HEK293T (cell line): ENCODE measurements at regions not wholly inside any gene's neighbourhood (a gene's known extent, or its start where the extent isn't known, plus 50 kb on each side); places are given as distances from the start of the nearest gene placed in this dataset.

ENCODE experiments used
- CTCF ChIA-PET: fragments of 350-600 bp; formaldehyde crosslinking; extraction: SDS; loops from one replicate; lab custom pipeline; 2021; ENCODE audit warnings: antibody characterized with exemption, inconsistent platforms; lab: Yijun Ruan, JAX
- POLR2A ChIA-PET: fragments of 350-600 bp; formaldehyde crosslinking; extraction: SDS; loops from one replicate; lab custom pipeline; 2020; ENCODE audit warnings: antibody characterized with exemption, inconsistent platforms; lab: Yijun Ruan, JAX
- DNase-seq: peaks from one replicate; pipeline ENCODE4 v3.0.0; 2012; ENCODE audit warnings: mixed read lengths; ENCODE audit errors: extremely low spot score
- ARNT ChIP-seq: fragments of 450-650 bp; IDR thresholded peaks from 2 replicates; pipeline ENCODE4 v1.6.1; 2017; ENCODE audit warnings: mild to moderate bottlenecking
- BHLHE40 ChIP-seq: fragments of 450-650 bp; IDR thresholded peaks from 2 replicates; pipeline ENCODE4 v1.6.1; 2016; ENCODE audit warnings: mild to moderate bottlenecking, moderate library complexity, borderline replicate concordance
- CTBP1 ChIP-seq: fragments of 450-650 bp; IDR thresholded peaks from 2 replicates; pipeline ENCODE4 v1.6.1; 2016; ENCODE audit warnings: borderline replicate concordance
- ELF4 ChIP-seq: fragments of 450-650 bp; IDR thresholded peaks from 2 replicates; pipeline ENCODE4 v1.6.1; 2017; ENCODE audit warnings: antibody characterized with exemption
- FOXA1 ChIP-seq: fragments of 450-650 bp; IDR thresholded peaks from 2 replicates; pipeline ENCODE4 v1.6.1; 2016; ENCODE audit warnings: mild to moderate bottlenecking
- FOXK2 ChIP-seq: fragments of 450-650 bp; IDR thresholded peaks from 2 replicates; pipeline ENCODE4 v1.6.1; 2016; ENCODE audit warnings: mild to moderate bottlenecking
- FOXM1 ChIP-seq: fragments of 450-650 bp; IDR thresholded peaks from 2 replicates; pipeline ENCODE4 v1.6.1; 2017; ENCODE audit warnings: mild to moderate bottlenecking, borderline replicate concordance
- HDGF ChIP-seq: fragments of 450-650 bp; IDR thresholded peaks from 2 replicates; pipeline ENCODE4 v1.6.1; 2017; ENCODE audit warnings: antibody characterized with exemption, borderline replicate concordance
- L3MBTL2 ChIP-seq: fragments of 450-650 bp; conservative IDR thresholded peaks from 2 replicates; pipeline ENCODE4 v1.6.1; 2016; ENCODE audit warnings: mild to moderate bottlenecking
- LEF1 ChIP-seq: fragments of 450-650 bp; IDR thresholded peaks from 2 replicates; pipeline ENCODE4 v1.6.1; 2017; ENCODE audit warnings: mild to moderate bottlenecking, borderline replicate concordance
- NFRKB ChIP-seq: fragments of 450-650 bp; IDR thresholded peaks from 2 replicates; pipeline ENCODE4 v1.6.1; 2016; ENCODE audit warnings: mild to moderate bottlenecking, moderate library complexity
- SP1 ChIP-seq: fragments of 450-650 bp; IDR thresholded peaks from 2 replicates; pipeline ENCODE4 v1.6.1; 2017
- SUZ12 ChIP-seq: fragments of 450-650 bp; IDR thresholded peaks from 2 replicates; pipeline ENCODE4 v1.6.1; 2016; ENCODE audit warnings: mild to moderate bottlenecking
- TARDBP ChIP-seq: fragments of 450-650 bp; IDR thresholded peaks from 2 replicates; pipeline ENCODE4 v1.6.1; 2016
- ZNF384 ChIP-seq: fragments of 450-650 bp; IDR thresholded peaks from 2 replicates; pipeline ENCODE4 v1.6.1; 2016
- TF ChIP-seq, protein P1 (sequence below): fragments of 450-650 bp; IDR thresholded peaks from 2 replicates; pipeline ENCODE4 v1.6.1; 2016

DNA sequence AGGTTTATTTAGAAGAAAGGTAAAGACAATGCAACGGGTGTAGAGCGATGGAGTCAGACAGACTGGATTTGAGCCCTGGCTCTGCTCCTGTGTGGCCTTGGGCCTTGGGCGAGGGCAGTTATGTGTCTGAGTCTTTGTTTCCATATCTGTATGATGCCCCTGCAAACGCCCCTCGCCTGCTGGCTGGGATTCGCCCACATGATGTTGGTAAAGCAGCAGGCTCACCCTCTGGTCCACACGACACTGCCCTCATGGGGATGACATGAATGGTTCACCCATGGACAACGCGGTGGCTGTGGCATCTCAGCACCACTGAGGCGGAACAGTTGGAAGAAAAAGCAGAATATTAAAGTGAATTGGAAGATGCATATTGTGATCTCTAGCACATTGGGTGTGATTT lies 60.3 kb downstream of the FOXL1 start:
- POLR2A ChIA-PET = interaction anchor here (1.2 kb wide), 1 partner anchor 63 kb away, joined by 3 read pairs; no protein-coding TSS in a partner anchor
- TF ChIP-seq ZNF384 (no peak), FOXA1 (no peak), NFRKB (no peak)
- TF ChIP-seq, protein P1, sequence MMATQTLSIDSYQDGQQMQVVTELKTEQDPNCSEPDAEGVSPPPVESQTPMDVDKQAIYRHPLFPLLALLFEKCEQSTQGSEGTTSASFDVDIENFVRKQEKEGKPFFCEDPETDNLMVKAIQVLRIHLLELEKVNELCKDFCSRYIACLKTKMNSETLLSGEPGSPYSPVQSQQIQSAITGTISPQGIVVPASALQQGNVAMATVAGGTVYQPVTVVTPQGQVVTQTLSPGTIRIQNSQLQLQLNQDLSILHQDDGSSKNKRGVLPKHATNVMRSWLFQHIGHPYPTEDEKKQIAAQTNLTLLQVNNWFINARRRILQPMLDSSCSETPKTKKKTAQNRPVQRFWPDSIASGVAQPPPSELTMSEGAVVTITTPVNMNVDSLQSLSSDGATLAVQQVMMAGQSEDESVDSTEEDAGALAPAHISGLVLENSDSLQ = no peak

DNA sequence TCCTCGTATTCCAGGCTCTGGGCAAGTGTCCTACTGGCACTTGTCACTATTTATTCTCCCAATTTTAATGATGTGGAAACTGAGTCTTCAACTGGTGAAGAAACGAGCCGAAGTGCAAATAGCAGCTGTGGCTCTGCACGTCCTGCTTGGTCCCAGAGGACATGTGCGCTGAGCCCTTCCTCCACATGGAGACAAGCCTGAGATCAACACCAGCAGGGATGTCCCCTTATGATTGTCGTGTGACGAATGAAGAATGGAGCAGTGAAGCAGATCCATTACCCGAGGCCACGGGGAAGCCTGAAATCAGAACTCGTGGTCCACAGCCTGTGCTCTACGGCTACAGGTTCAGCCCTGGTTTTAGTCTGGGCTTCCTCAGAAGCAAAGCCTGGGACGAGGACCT lies 61.0 kb downstream of the FOXL1 start:
- ChIA-PET CTCF (no interaction called here), POLR2A (no interaction called here)
- TF ChIP-seq, protein P1 = no peak
- TF ChIP-seq TARDBP (no peak), L3MBTL2 (no peak), SP1 (no peak), FOXA1 (no peak), CTBP1 (no peak), ARNT (no peak), HDGF (no peak), NFRKB (no peak), ELF4 (no peak), SUZ12 (no peak), BHLHE40 (no peak), ZNF384 (no peak), FOXK2 (no peak), LEF1 (no peak), FOXM1 (no peak)
- no peak for DNase-seq

More for the DNA sequence above, 60.3 kb downstream of the FOXL1 start:
- CTCF ChIA-PET = no interaction called here
- DNase-seq = no peak

DNA sequence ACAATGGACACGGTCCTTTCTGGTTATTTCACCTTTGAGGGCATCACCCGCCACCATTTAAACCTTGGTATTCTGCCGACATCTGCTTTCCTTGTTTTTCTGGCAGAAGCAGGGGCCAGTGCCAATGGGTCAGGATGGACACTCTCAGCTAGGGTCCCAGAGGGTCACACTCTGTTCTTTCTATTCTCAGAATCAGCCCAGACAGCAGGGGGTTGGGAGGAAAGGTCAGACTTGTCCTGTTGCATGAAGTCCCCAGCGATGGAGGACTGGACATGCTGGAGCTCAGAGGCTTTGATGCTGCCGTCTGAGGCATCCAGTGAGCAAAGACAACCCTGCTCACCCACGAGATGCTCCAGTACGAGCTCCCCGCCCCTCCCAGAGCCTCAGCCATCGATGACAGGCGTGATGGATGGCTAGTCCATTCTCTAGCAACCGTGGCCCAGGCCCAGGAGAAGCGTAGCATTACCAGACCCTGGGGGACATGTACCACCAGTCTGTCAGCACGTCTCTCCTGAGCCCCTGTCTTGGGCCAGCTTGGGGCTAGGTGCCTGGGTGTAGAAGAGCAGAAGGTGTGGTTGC lies 62.0 kb downstream of the FOXL1 start:
- ChIA-PET POLR2A (no interaction called here), CTCF (no interaction called here)
- TF ChIP-seq NFRKB = no peak
- TF ChIP-seq FOXK2 = no peak
- no peak for TF ChIP-seq LEF1
- TF ChIP-seq FOXM1 = no peak
- TF ChIP-seq BHLHE40 = no peak
- TF ChIP-seq CTBP1 = no peak
- TF ChIP-seq ZNF384 = no peak
- TF ChIP-seq, protein P1 = no peak
- TF ChIP-seq SP1 = no peak
- TF ChIP-seq SUZ12 = no peak
- no peak for TF ChIP-seq L3MBTL2
- no peak for TF ChIP-seq FOXA1
- TF ChIP-seq TARDBP = no peak
- DNase-seq = no peak

DNA sequence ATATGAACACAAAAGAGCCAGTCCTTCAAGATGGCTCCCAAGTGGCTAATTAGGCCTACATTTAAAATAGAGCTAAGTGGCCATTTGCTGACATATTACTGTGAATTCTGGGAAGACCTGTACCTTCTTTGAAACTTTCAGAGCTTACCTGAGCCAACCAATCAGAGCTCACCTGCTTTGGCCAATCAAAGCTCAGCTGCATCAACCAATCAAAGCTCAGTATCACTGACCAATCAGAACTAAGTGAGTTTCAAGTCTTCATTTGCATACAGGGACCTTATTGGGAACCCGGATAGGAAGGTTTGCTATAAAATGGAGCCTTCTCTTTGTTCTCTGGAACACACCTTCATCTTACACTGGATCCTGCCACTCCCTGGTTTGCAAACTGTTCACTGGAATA lies 63.7 kb downstream of the FOXL1 start:
- ChIA-PET POLR2A (no interaction called here), CTCF (no interaction called here)
- DNase-seq = no peak

DNA sequence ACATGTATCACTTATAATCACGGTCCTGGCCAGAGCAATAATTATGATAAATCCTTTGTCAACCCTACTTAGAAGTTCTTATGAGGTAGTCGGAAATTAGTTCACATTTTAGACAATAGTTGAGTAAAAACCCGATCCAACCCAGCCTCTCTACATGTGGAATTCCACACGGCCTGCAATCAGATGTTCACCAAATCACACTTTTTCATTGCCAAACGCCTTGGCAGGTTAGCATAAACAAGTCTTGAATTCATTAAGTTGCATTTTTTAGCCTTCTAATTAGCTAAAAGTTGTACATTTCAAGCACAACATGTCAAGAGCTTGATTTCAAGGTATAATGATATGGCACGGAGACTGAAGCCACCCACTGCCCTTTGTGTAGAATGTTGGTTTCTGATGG lies 65.3 kb downstream of the FOXL1 start:
- CTCF ChIA-PET = no interaction called here
- DNase-seq = no peak
- TF ChIP-seq SUZ12 = no peak
- TF ChIP-seq SP1 = no peak
- no peak for TF ChIP-seq LEF1
- TF ChIP-seq TARDBP = no peak
- no peak for TF ChIP-seq FOXK2
- TF ChIP-seq NFRKB = no peak
- no peak for TF ChIP-seq CTBP1
- no peak for TF ChIP-seq L3MBTL2
- TF ChIP-seq HDGF = no peak
- TF ChIP-seq ELF4 = no peak
- TF ChIP-seq FOXM1 = no peak
- TF ChIP-seq, protein P1 = no peak
- TF ChIP-seq FOXA1 = no peak
- no peak for TF ChIP-seq BHLHE40
- no peak for TF ChIP-seq ARNT
- no peak for TF ChIP-seq ZNF384
- POLR2A ChIA-PET = no interaction called here

More for the DNA sequence above, 63.7 kb downstream of the FOXL1 start:
- no peak for TF ChIP-seq NFRKB
- TF ChIP-seq SP1 = no peak
- no peak for TF ChIP-seq BHLHE40
- no peak for TF ChIP-seq ARNT
- no peak for TF ChIP-seq ELF4
- no peak for TF ChIP-seq FOXA1
- no peak for TF ChIP-seq LEF1
- no peak for TF ChIP-seq L3MBTL2

DNA sequence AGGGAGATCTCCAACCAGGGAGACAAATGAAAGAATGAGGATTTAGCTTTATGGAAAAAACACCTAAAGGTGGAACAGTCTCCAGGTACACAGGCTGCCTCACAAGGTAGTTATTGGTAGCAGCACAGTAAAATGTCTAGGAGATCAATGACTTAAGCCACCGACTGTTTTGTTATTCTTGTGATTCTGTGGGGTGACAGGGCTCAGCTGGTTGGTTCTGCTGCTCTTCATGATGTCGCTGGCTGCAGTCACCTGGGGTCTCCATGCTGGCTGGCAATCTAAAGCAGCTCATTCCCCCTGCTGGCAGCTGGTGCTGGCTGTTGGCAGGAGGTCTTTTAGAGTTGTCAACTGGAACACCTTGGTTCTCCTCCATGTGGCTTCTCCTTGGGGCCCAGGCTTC lies 69.2 kb downstream of the FOXL1 start:
- CTCF ChIA-PET = no interaction called here
- TF ChIP-seq FOXK2 (no peak), SUZ12 (no peak), SP1 (no peak), FOXA1 (no peak), CTBP1 (no peak), HDGF (no peak), FOXM1 (no peak), NFRKB (no peak), ARNT (no peak), BHLHE40 (no peak), ELF4 (no peak), ZNF384 (no peak), TARDBP (no peak), LEF1 (no peak), L3MBTL2 (no peak)
- TF ChIP-seq, protein P1 = no peak
- POLR2A ChIA-PET = no interaction called here
- DNase-seq = no peak
